Right lobe of liver (tissue), 6 donors: ENCODE measurements at regions not wholly inside any gene's neighbourhood (a gene's known extent, or its start where the extent isn't known, plus 50 kb on each side); places are given as distances from the start of the nearest gene placed in this dataset.

Source experiments
- ATAC-seq, 4 donors: fragments of 200-7000 bp; cut with Tn5 transposase; one replicate each; pipeline ENCODE4 v1.9.1; 2020; ENCODE audit warnings: mild to moderate bottlenecking in 4 of 4, moderate library complexity in 4 of 4
- DNase-seq, 3 donors: peaks; one replicate each; pipeline ENCODE4 v3.0.0-alpha.2; 2020
- H3K27ac ChIP-seq, 3 donors: fragments of 200-600 bp; one replicate each; pipeline ENCODE4 v1.8.0; 2022
- H3K27me3 ChIP-seq, 2 donors: fragments of 200-600 bp; one replicate each; pipeline ENCODE4 v1.8.0; 2022
- H3K36me3 ChIP-seq, 4 donors: fragments of 200-600 bp; sonication (generic) in 1 of 4; one replicate each; pipeline versions ENCODE4 v1.5.1 to v1.8.0; 2017 to 2022; ENCODE audit warnings: control low read depth in 1 of 4
- H3K4me1 ChIP-seq, 4 donors: fragments of 200-600 bp; sonication (generic) in 1 of 4; one replicate each; pipeline versions ENCODE4 v1.5.1 to v1.8.0; 2017 to 2022; ENCODE audit warnings: control low read depth in 1 of 4
- H3K4me3 ChIP-seq, 3 donors: fragments of 200-600 bp; one replicate each; pipeline ENCODE4 v1.8.0; 2022
- H3K9me3 ChIP-seq, 4 donors: fragments of 200-600 bp; sonication (generic) in 1 of 4; one replicate each; pipeline versions ENCODE4 v1.5.1 to v1.8.0; 2017 to 2022; ENCODE audit warnings: control low read depth in 1 of 4
- POLR2A ChIP-seq: fragments of 450-650 bp; IDR thresholded peaks from one replicate; pipeline ENCODE4 v1.6.1; 2017; ENCODE audit warnings: antibody characterized with exemption, mild to moderate bottlenecking
- WGBS: methylation state at CpG from one replicate; pipeline ENCODE4 v1.1.6; 2018; ENCODE audit warnings: low coverage, low lambda C conversion rate; ENCODE audit not compliant: insufficient coverage; ENCODE audit errors: missing lambda C conversion rate; 5-methylcytosine and 5-hydroxymethylcytosine counted together
- intact Hi-C, 2 donors: fragments of 100-400 bp; cut with DNase I; formaldehyde crosslinking; loops; one replicate each; pipeline versions ENCODE4 v1.11.2 to v1.14.1; 2022
- TF ChIP-seq, protein P1 (sequence below), 4 donors: fragments of 200-600 bp in 3 of 4; fragments of 450-650 bp in 1 of 4; IDR thresholded peaks; one replicate each; pipeline versions ENCODE4 v1.5.1 to v1.8.0; 2016 to 2022; ENCODE audit warnings: antibody characterized with exemption in 4 of 4, mild to moderate bottlenecking in 2 of 4
- donor health status: DM: no; HTN: yes; CAD: no.
- donor health status: DM: no; HTN: no; CAD: no.
- donor health status: DM: no; HTN: no; CAD: no.
- donor health status: DM: no; HTN: yes; CAD: no.
- donor health status: DM: no; HTN: yes; CAD: no.

- DNase-seq (no peak), ATAC-seq (no peak)
- 71% methylated on average over 4 of the region's 4 CpGs for WGBS
- Histone ChIP-seq H3K9me3 (no peaks in the 10 kb centered on the region), H3K36me3 (no peaks in the 10 kb centered on the region), H3K27me3 (no peaks in the 10 kb centered on the region), H3K4me1 (no peaks in the 10 kb centered on the region), H3K4me3 (no peak overlapping the region), H3K27ac (no peak overlapping the region)
- TF ChIP-seq, protein P1, sequence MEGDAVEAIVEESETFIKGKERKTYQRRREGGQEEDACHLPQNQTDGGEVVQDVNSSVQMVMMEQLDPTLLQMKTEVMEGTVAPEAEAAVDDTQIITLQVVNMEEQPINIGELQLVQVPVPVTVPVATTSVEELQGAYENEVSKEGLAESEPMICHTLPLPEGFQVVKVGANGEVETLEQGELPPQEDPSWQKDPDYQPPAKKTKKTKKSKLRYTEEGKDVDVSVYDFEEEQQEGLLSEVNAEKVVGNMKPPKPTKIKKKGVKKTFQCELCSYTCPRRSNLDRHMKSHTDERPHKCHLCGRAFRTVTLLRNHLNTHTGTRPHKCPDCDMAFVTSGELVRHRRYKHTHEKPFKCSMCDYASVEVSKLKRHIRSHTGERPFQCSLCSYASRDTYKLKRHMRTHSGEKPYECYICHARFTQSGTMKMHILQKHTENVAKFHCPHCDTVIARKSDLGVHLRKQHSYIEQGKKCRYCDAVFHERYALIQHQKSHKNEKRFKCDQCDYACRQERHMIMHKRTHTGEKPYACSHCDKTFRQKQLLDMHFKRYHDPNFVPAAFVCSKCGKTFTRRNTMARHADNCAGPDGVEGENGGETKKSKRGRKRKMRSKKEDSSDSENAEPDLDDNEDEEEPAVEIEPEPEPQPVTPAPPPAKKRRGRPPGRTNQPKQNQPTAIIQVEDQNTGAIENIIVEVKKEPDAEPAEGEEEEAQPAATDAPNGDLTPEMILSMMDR (IDR thresholded peaks at IDR 0.05): no peak
- no peak for TF ChIP-seq POLR2A
- intact Hi-C loops: no loop called here
These were observed 201.6 kb downstream of the EDEM1 start for GRCh38 chr3:5389057-5389456.

- H3K4me3 ChIP-seq: no peak overlapping the region
- ATAC-seq (no peak), DNase-seq (no peak)
- intact Hi-C loops: no loop called here
- H3K4me1 ChIP-seq: no peaks in the 10 kb centered on the region
- no peak overlapping the region for H3K27ac ChIP-seq
- TF ChIP-seq POLR2A: no peak
- TF ChIP-seq, protein P1 (IDR thresholded peaks at IDR 0.05): no peak
- H3K36me3 ChIP-seq: no peaks in the 10 kb centered on the region
- H3K9me3 ChIP-seq: no peaks in the 10 kb centered on the region
- WGBS: 23% methylated on average over 5 of the region's 5 CpGs
- H3K27me3 ChIP-seq: no peaks in the 10 kb centered on the region
These were observed 202.7 kb downstream of the EDEM1 start for GRCh38 chr3:5390221-5390620.

DNA sequence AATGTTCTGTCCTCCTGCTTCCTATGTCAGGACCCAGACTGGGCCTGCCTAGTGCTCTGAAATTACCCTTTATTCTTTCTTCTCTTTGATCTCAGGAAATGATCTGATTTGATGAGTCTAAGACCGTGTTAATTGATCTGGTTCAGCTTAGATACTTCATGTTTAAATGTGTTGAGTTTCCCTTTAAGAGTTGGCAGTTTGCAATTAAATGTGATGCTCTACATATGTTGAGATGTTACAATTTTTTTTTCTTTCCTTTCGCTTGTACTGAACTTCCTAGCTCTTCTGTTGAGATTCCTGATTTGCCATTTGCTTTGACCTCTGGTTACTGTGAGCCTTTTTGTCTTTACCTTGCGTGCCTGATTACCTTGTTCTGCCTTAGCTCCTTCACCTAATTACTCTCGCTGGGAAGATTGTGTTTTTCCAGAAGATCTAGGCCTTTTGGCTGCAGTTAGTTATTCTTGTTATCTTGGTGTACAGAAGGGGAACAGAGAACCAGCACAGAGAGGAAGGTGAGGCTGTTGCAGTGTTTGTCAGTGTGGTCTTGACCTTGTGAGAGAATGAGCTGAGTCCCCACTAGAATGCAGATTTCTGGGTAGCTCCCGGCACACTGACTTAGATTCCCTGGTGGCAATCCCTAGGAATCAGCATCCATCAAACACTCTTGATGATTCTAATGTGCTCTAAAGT, 203.6 kb downstream of the EDEM1 start:
- Histone ChIP-seq H3K4me1 (no peaks in the 10 kb centered on the region), H3K36me3 (no peaks in the 10 kb centered on the region), H3K9me3 (no peaks in the 10 kb centered on the region), H3K27me3 (no peaks in the 10 kb centered on the region), H3K27ac (no peak overlapping the region), H3K4me3 (no peak overlapping the region)
- TF ChIP-seq POLR2A: no peak
- TF ChIP-seq, protein P1 (IDR thresholded peaks at IDR 0.05): no peak
- ATAC-seq: no peak
- intact Hi-C loops: no loop called here
- no peak for DNase-seq
- WGBS: 29% methylated on average over 3 of the region's 5 CpGs

- WGBS: 64% methylated on average over 5 of the region's 10 CpGs
- DNase-seq: no peak
- intact Hi-C loops: no loop called here
These were observed 213.5 kb downstream of the EDEM1 start for GRCh38 chr3:5401002-5401401.

More at GRCh38 chr3:5401002-5401401, 213.5 kb downstream of the EDEM1 start:
- Histone ChIP-seq H3K4me3 (no peak overlapping the region), H3K9me3 (no peaks in the 10 kb centered on the region), H3K4me1 (no peaks in the 10 kb centered on the region), H3K27me3 (no peaks in the 10 kb centered on the region), H3K27ac (no peak overlapping the region), H3K36me3 (no peaks in the 10 kb centered on the region)
- no peak for ATAC-seq
- TF ChIP-seq, protein P1 (IDR thresholded peaks at IDR 0.05): no peak
- TF ChIP-seq POLR2A: no peak
